Fibroblast of skin of right biceps (primary cell): ENCODE measurements at regions not wholly inside any gene's neighbourhood (a gene's known extent, or its start where the extent isn't known, plus 50 kb on each side); places are given as distances from the start of the nearest gene placed in this dataset.
A peak's percentile ranks its signal among the peaks of the same experiment; 100 is the strongest.

Experiments
- DNase-seq: peaks from one replicate; pipeline ENCODE4 v3.0.0-alpha.2; 2013

GRCh38 chr14:55500219-55500701, 59.8 kb upstream of the TBPL2 start:
- no peak for DNase-seq

- DNase-seq = no peak
Measured at GRCh38 chr14:55500708-55501107, 60.3 kb upstream of the TBPL2 start.

- no peak for DNase-seq
Measured at GRCh38 chr14:55502746-55503284, 62.4 kb upstream of the TBPL2 start.

- DNase-seq = no peak
Measured at GRCh38 chr14:55505846-55506245, 65.4 kb upstream of the TBPL2 start.

- no peak for DNase-seq
Measured at GRCh38 chr14:55508676-55509075, 68.3 kb upstream of the TBPL2 start.

GRCh38 chr14:55512421-55512820, 67.6 kb upstream of the KTN1 start:
- DNase-seq = peak; percentile 46

- DNase-seq = no peak
Measured at GRCh38 chr14:55513491-55513890, 66.5 kb upstream of the KTN1 start.

GRCh38 chr14:55514819-55515490, 65.1 kb upstream of the KTN1 start:
- DNase-seq = peak; percentile 80

GRCh38 chr14:55516776-55517175, 63.2 kb upstream of the KTN1 start:
- DNase-seq = no peak

GRCh38 chr14:55518391-55518790, 61.6 kb upstream of the KTN1 start:
- no peak for DNase-seq

GRCh38 chr14:55519473-55520080, 60.4 kb upstream of the KTN1 start:
- no peak for DNase-seq

- no peak for DNase-seq
Measured at GRCh38 chr14:55523321-55523720, 56.7 kb upstream of the KTN1 start.
